MM.1S (cell line): ENCODE measurements at regions not wholly inside any gene's neighbourhood (a gene's known extent, or its start where the extent isn't known, plus 50 kb on each side); places are given as distances from the start of the nearest gene placed in this dataset.

ENCODE experiments used
- DNase-seq: peaks from one replicate; pipeline ENCODE4 v3.0.0-alpha.2; 2015
- H2AFZ ChIP-seq: fragments of 300-600 bp; sonication (generic); 2 replicates; pipeline ENCODE4 v1.6.0; 2016; ENCODE audit warnings: antibody characterized with exemption, low read length
- H3F3A ChIP-seq: fragments of 300-600 bp; sonication (generic); 2 replicates; pipeline ENCODE4 v1.6.1; 2016; ENCODE audit warnings: mild to moderate bottlenecking, antibody characterized with exemption, low read length, moderate library complexity, mixed read lengths; ENCODE audit not compliant: insufficient read depth
- H3K27ac ChIP-seq: fragments of 300-600 bp; sonication (generic); 2 replicates; pipeline ENCODE4 v1.5.1; 2016; ENCODE audit warnings: mild to moderate bottlenecking, low read length
- H3K27me3 ChIP-seq: fragments of 300-600 bp; sonication (generic); replicated peaks from 2 replicates; pipeline ENCODE4 v1.6.0; 2016; ENCODE audit warnings: low read length; ENCODE audit not compliant: insufficient read depth
- H3K36me3 ChIP-seq: fragments of 300-600 bp; sonication (generic); replicated peaks from 2 replicates; pipeline ENCODE4 v1.6.1; 2016; ENCODE audit warnings: mild to moderate bottlenecking, low read length, mixed read lengths; ENCODE audit not compliant: insufficient read depth
- H3K4me1 ChIP-seq: fragments of 300-600 bp; sonication (generic); 2 replicates; pipeline ENCODE4 v1.6.1; 2016; ENCODE audit warnings: low read length, mixed read lengths
- H3K4me2 ChIP-seq: fragments of 300-600 bp; sonication (generic); 2 replicates; pipeline ENCODE4 v1.6.0; 2016; ENCODE audit warnings: low read depth, low read length
- H3K4me3 ChIP-seq: fragments of 300-600 bp; sonication (generic); 2 replicates; pipeline ENCODE4 v1.5.1; 2016; ENCODE audit warnings: low read length, mixed read lengths
- H3K79me2 ChIP-seq: fragments of 300-600 bp; sonication (generic); 2 replicates; pipeline ENCODE4 v1.6.1; 2016; ENCODE audit warnings: mixed run types, low read length, mixed read lengths
- H3K9ac ChIP-seq: fragments of 300-600 bp; sonication (generic); 2 replicates; pipeline ENCODE4 v1.6.1; 2016; ENCODE audit warnings: low read length, mixed read lengths
- H3K9me2 ChIP-seq: fragments of 300-600 bp; sonication (generic); replicated peaks from 2 replicates; pipeline ENCODE4 v1.6.1; 2016; ENCODE audit warnings: mild to moderate bottlenecking, low read length, mixed read lengths; ENCODE audit not compliant: insufficient read depth
- H3K9me3 ChIP-seq: fragments of 300-600 bp; sonication (generic); replicated peaks from 2 replicates; pipeline ENCODE4 v1.6.1; 2016; ENCODE audit warnings: mild to moderate bottlenecking, low read length, mixed read lengths; ENCODE audit not compliant: insufficient read depth
- H4K20me1 ChIP-seq: fragments of 300-600 bp; sonication (generic); 2 replicates; pipeline ENCODE4 v1.6.1; 2016; ENCODE audit warnings: mild to moderate bottlenecking, low read length, moderate library complexity, mixed read lengths; ENCODE audit not compliant: insufficient read depth
- EZH2 ChIP-seq: fragments of 300-600 bp; sonication (generic); optimal IDR thresholded peaks from 2 replicates; pipeline ENCODE3; 2017; ENCODE audit warnings: low read depth, mild to moderate bottlenecking, antibody characterized with exemption, low read length, mixed read lengths
- EZH2phosphoT487 ChIP-seq: fragments of 300-600 bp; sonication (generic); IDR thresholded peaks from 2 replicates; pipeline ENCODE4 v1.6.1; 2018; ENCODE audit warnings: antibody characterized with exemption, low read length
- TF ChIP-seq, protein P1 (sequence below): fragments of 300-600 bp; sonication (generic); IDR thresholded peaks from 2 replicates; pipeline ENCODE4 v1.5.1; 2016; ENCODE audit warnings: antibody characterized with exemption, low read length, mixed read lengths

- no peak for TF ChIP-seq EZH2phosphoT487
- no peak for TF ChIP-seq EZH2
- TF ChIP-seq, protein P1, sequence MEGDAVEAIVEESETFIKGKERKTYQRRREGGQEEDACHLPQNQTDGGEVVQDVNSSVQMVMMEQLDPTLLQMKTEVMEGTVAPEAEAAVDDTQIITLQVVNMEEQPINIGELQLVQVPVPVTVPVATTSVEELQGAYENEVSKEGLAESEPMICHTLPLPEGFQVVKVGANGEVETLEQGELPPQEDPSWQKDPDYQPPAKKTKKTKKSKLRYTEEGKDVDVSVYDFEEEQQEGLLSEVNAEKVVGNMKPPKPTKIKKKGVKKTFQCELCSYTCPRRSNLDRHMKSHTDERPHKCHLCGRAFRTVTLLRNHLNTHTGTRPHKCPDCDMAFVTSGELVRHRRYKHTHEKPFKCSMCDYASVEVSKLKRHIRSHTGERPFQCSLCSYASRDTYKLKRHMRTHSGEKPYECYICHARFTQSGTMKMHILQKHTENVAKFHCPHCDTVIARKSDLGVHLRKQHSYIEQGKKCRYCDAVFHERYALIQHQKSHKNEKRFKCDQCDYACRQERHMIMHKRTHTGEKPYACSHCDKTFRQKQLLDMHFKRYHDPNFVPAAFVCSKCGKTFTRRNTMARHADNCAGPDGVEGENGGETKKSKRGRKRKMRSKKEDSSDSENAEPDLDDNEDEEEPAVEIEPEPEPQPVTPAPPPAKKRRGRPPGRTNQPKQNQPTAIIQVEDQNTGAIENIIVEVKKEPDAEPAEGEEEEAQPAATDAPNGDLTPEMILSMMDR: no peak
- no peak overlapping the region for H3K4me2 ChIP-seq
- no peaks in the 10 kb centered on the region for H3K79me2 ChIP-seq
- H3K36me3 ChIP-seq: no peaks in the 10 kb centered on the region
- no peak overlapping the region for H3K4me3 ChIP-seq
- no peaks in the 10 kb centered on the region for H3K27me3 ChIP-seq
- H3K4me1 ChIP-seq: no peaks in the 10 kb centered on the region
- H2AFZ ChIP-seq: no peak overlapping the region
- H3K9me2 ChIP-seq: no peaks in the 10 kb centered on the region
- no peaks in the 10 kb centered on the region for H3K9me3 ChIP-seq
- no peaks in the 10 kb centered on the region for H4K20me1 ChIP-seq
- H3F3A ChIP-seq: no peaks in the 10 kb centered on the region
- no peak for DNase-seq
- no peak overlapping the region for H3K9ac ChIP-seq
- no peak overlapping the region for H3K27ac ChIP-seq
Measured at GRCh38 chr17:52524096-52524637, 365.7 kb upstream of the CA10 start.

- no peaks in the 10 kb centered on the region for H3K9me2 ChIP-seq
- no peaks in the 10 kb centered on the region for H3F3A ChIP-seq
- no peaks in the 10 kb centered on the region for H3K79me2 ChIP-seq
- no peaks in the 10 kb centered on the region for H4K20me1 ChIP-seq
- H3K27me3 ChIP-seq: no peaks in the 10 kb centered on the region
- no peak overlapping the region for H2AFZ ChIP-seq
- no peak overlapping the region for H3K4me3 ChIP-seq
- H3K4me2 ChIP-seq: no peak overlapping the region
- no peaks in the 10 kb centered on the region for H3K4me1 ChIP-seq
- DNase-seq: no peak
- H3K9me3 ChIP-seq: no peaks in the 10 kb centered on the region
- H3K36me3 ChIP-seq: no peaks in the 10 kb centered on the region
- H3K9ac ChIP-seq: no peak overlapping the region
- H3K27ac ChIP-seq: no peak overlapping the region
- TF ChIP-seq EZH2 (no peak), EZH2phosphoT487 (no peak)
- TF ChIP-seq, protein P1: no peak
Measured at GRCh38 chr17:52517176-52517575, 358.7 kb upstream of the CA10 start.

- DNase-seq: no peak
- Histone ChIP-seq H3K9me2 (no peaks in the 10 kb centered on the region), H4K20me1 (no peaks in the 10 kb centered on the region), H3K4me2 (no peak overlapping the region), H3K27me3 (no peaks in the 10 kb centered on the region), H3F3A (no peaks in the 10 kb centered on the region), H3K36me3 (no peaks in the 10 kb centered on the region), H2AFZ (no peak overlapping the region), H3K4me3 (no peak overlapping the region), H3K9me3 (no peaks in the 10 kb centered on the region), H3K9ac (no peak overlapping the region), H3K27ac (no peak overlapping the region), H3K79me2 (no peaks in the 10 kb centered on the region), H3K4me1 (no peaks in the 10 kb centered on the region)
- TF ChIP-seq EZH2 (no peak), EZH2phosphoT487 (no peak)
- TF ChIP-seq, protein P1: no peak
Measured at GRCh38 chr17:52515927-52516326, 357.4 kb upstream of the CA10 start.
